Astrocyte (in vitro differentiated cells and primary cell): ENCODE measurements at regions not wholly inside any gene's neighbourhood (a gene's known extent, or its start where the extent isn't known, plus 50 kb on each side); places are given as distances from the start of the nearest gene placed in this dataset.

ENCODE experiments used
- DNase-seq: peaks from one replicate; pipeline ENCODE4 v3.0.0-alpha.2; 2010; ENCODE audit warnings: low read depth
- FAIRE-seq: peaks from 2 replicates; lab custom pipeline; 2011; peaks lifted over from hg19 to GRCh38; lab: Jason Lieb, UNC
- H2AFZ ChIP-seq: 2 replicates; pipeline ENCODE4 v1.6.0; 2012; ENCODE audit warnings: low read depth, low read length, inconsistent platforms
- H3K27ac ChIP-seq: 2 replicates; pipeline ENCODE4 v1.5.1; 2011; ENCODE audit warnings: low read depth, low read length, inconsistent platforms
- H3K27me3 ChIP-seq: 2 replicates; pipeline ENCODE4 v1.6.0; 2011; ENCODE audit warnings: low read length, inconsistent platforms; ENCODE audit not compliant: insufficient read depth
- H3K36me3 ChIP-seq: 2 replicates; pipeline ENCODE4 v1.5.1; 2011; ENCODE audit warnings: low read length, inconsistent platforms; ENCODE audit not compliant: insufficient read depth
- H3K4me1 ChIP-seq: 2 replicates; pipeline ENCODE4 v1.5.1; 2011; ENCODE audit warnings: low read length, inconsistent platforms; ENCODE audit not compliant: insufficient read depth
- H3K4me2 ChIP-seq: 2 replicates; pipeline ENCODE4 v1.6.0; 2012; ENCODE audit warnings: low read length, inconsistent platforms
- H3K4me3 ChIP-seq: 2 replicates; pipeline ENCODE4 v1.5.1; 2011; ENCODE audit warnings: low read depth, mild to moderate bottlenecking, low read length, inconsistent platforms; ENCODE audit not compliant: insufficient read depth
- H3K79me2 ChIP-seq: 2 replicates; pipeline ENCODE4 v1.6.0; 2012; ENCODE audit warnings: mild to moderate bottlenecking, low read length, inconsistent platforms; ENCODE audit not compliant: insufficient read depth
- H3K9ac ChIP-seq: 2 replicates; pipeline ENCODE4 v1.6.0; 2012; ENCODE audit warnings: mild to moderate bottlenecking, low read length, inconsistent platforms
- H3K9me3 ChIP-seq: 2 replicates; pipeline ENCODE4 v1.5.1; 2012; ENCODE audit warnings: low read depth, mild to moderate bottlenecking, low read length, inconsistent platforms; ENCODE audit not compliant: insufficient read depth
- H4K20me1 ChIP-seq: 2 replicates; pipeline ENCODE4 v1.6.0; 2012; ENCODE audit warnings: low read length, inconsistent platforms; ENCODE audit not compliant: insufficient read depth
- H3K27ac Mint-ChIP-seq: one replicate; pipeline ENCODE4 v1.8.0; 2021; ENCODE audit warnings: mild to moderate bottlenecking, mixed read lengths; ENCODE audit not compliant: unreplicated experiment
- H3K27me3 Mint-ChIP-seq: one replicate; pipeline ENCODE4 v1.8.0; 2021; ENCODE audit warnings: low read depth, mixed read lengths; ENCODE audit not compliant: unreplicated experiment
- H3K36me3 Mint-ChIP-seq: one replicate; pipeline ENCODE4 v1.8.0; 2021; ENCODE audit warnings: low read depth, mixed read lengths; ENCODE audit not compliant: unreplicated experiment
- H3K4me1 Mint-ChIP-seq: one replicate; pipeline ENCODE4 v1.8.0; 2021; ENCODE audit warnings: low read depth, mixed read lengths; ENCODE audit not compliant: unreplicated experiment
- H3K4me3 Mint-ChIP-seq: one replicate; pipeline ENCODE4 v1.8.0; 2021; ENCODE audit warnings: mild to moderate bottlenecking, moderate library complexity, mixed read lengths; ENCODE audit not compliant: unreplicated experiment
- H3K9me3 Mint-ChIP-seq: one replicate; pipeline ENCODE4 v1.8.0; 2021; ENCODE audit warnings: mild to moderate bottlenecking, mixed read lengths; ENCODE audit not compliant: unreplicated experiment
- EZH2 ChIP-seq: IDR thresholded peaks from 2 replicates; pipeline ENCODE4 v1.6.1; 2012; ENCODE audit warnings: mild to moderate bottlenecking, low read length, inconsistent platforms; ENCODE audit not compliant: insufficient read depth
- TF ChIP-seq, protein P1 (sequence below): IDR thresholded peaks from 2 replicates; pipeline ENCODE4 v1.5.1; 2011; ENCODE audit warnings: low read depth, mild to moderate bottlenecking, inconsistent platforms, low read length, moderate library complexity; ENCODE audit not compliant: insufficient read depth

DNA sequence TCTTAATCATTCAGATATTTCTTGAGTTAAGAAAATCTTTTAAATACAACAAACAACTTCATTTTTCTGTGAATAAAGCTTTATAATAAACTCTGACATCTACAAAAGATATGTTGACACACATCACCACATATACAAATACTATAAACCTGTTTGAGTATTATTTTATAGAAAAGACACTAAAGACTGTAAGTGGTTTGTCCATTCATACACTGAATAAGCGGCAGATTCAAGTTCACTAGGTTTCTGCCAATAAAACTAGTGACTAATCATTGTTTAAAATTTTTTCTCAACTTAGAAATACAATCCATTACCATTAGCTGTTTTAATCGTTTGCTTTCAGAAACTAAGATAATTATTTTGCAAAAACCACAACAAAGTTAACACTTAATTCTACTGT is 1900.0 kb downstream of the C4orf33 start:
- no peak overlapping the region for H3K4me2 ChIP-seq
- H3K27ac Mint-ChIP-seq = no peak overlapping the region
- H3K9me3 ChIP-seq = no peaks in the 10 kb centered on the region
- TF ChIP-seq EZH2 = no peak
- TF ChIP-seq, protein P1, sequence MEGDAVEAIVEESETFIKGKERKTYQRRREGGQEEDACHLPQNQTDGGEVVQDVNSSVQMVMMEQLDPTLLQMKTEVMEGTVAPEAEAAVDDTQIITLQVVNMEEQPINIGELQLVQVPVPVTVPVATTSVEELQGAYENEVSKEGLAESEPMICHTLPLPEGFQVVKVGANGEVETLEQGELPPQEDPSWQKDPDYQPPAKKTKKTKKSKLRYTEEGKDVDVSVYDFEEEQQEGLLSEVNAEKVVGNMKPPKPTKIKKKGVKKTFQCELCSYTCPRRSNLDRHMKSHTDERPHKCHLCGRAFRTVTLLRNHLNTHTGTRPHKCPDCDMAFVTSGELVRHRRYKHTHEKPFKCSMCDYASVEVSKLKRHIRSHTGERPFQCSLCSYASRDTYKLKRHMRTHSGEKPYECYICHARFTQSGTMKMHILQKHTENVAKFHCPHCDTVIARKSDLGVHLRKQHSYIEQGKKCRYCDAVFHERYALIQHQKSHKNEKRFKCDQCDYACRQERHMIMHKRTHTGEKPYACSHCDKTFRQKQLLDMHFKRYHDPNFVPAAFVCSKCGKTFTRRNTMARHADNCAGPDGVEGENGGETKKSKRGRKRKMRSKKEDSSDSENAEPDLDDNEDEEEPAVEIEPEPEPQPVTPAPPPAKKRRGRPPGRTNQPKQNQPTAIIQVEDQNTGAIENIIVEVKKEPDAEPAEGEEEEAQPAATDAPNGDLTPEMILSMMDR = no peak
- no peak overlapping the region for H3K4me3 Mint-ChIP-seq
- no peaks in the 10 kb centered on the region for H4K20me1 ChIP-seq
- no peaks in the 10 kb centered on the region for H3K27me3 ChIP-seq
- FAIRE-seq = no peak
- H3K36me3 ChIP-seq = no peaks in the 10 kb centered on the region
- no peaks in the 10 kb centered on the region for H3K4me1 Mint-ChIP-seq
- no peaks in the 10 kb centered on the region for H3K79me2 ChIP-seq
- no peak overlapping the region for H3K9ac ChIP-seq
- no peak overlapping the region for H3K4me3 ChIP-seq
- no peaks in the 10 kb centered on the region for H3K4me1 ChIP-seq
- no peaks in the 10 kb centered on the region for H3K36me3 Mint-ChIP-seq
- no peak for DNase-seq
- peaks cover 4% of the 10 kb centered on the region for H3K9me3 Mint-ChIP-seq
- H3K27me3 Mint-ChIP-seq = no peaks in the 10 kb centered on the region
- no peak overlapping the region for H2AFZ ChIP-seq
- no peak overlapping the region for H3K27ac ChIP-seq

DNA sequence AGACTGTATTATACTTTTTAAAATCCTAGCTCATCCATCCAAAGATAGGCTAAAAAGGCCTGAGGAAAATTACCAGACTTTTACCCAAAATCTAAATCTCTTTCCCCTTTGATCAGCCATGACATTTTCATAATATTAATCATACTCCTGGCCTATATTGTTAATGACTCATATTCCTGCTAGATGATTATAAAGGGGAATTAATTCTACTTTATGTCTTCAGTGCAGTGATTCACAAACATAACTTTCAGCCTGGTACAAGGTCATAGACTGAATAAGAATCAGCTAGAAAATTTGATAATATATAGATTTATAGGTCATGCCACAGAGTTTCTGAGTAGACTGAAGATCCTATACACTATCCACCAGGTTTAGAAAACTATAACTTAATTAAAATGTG is 1905.4 kb downstream of the C4orf33 start:
- H3K9me3 Mint-ChIP-seq = peaks cover 4% of the 10 kb centered on the region
- Histone ChIP-seq H2AFZ (no peak overlapping the region), H3K36me3 (no peaks in the 10 kb centered on the region), H3K79me2 (no peaks in the 10 kb centered on the region), H3K27ac (no peak overlapping the region), H3K27me3 (no peaks in the 10 kb centered on the region), H3K4me2 (no peak overlapping the region), H3K4me3 (no peak overlapping the region), H3K4me1 (no peaks in the 10 kb centered on the region), H3K9me3 (no peaks in the 10 kb centered on the region), H4K20me1 (no peaks in the 10 kb centered on the region), H3K9ac (no peak overlapping the region)
- FAIRE-seq = no peak
- H3K27me3 Mint-ChIP-seq = no peaks in the 10 kb centered on the region
- no peaks in the 10 kb centered on the region for H3K4me1 Mint-ChIP-seq
- no peaks in the 10 kb centered on the region for H3K36me3 Mint-ChIP-seq
- H3K4me3 Mint-ChIP-seq = no peak overlapping the region
- peak; percentile 3 for DNase-seq
- no peak overlapping the region for H3K27ac Mint-ChIP-seq
- TF ChIP-seq, protein P1 = no peak

DNA sequence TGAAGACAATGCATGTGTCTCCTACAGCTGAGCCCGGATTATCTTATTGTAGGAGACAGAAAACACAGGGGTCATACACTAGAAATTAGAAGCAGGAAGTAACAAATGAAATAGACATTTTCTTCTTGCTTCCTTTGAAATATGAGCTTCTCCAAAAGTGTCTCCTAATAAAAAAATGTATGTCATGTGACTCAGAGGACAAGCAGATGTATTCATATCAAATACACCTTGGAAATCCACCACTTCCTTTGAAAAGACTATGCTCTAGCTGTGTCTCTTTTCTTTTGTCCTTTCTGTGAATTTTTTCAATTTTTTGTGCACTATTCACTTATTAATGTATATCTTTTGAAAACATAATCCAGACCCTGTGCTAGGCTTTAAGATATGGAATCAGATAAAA is 1906.2 kb downstream of the C4orf33 start:
- FAIRE-seq = no peak
- H3K4me1 Mint-ChIP-seq = no peaks in the 10 kb centered on the region
- TF ChIP-seq, protein P1 = no peak
- TF ChIP-seq EZH2 = no peak

More for the DNA sequence above, 1906.2 kb downstream of the C4orf33 start:
- H3K4me3 ChIP-seq = no peak overlapping the region
- Mint-ChIP-seq H3K4me3 (no peak overlapping the region), H3K36me3 (no peaks in the 10 kb centered on the region), H3K9me3 (peaks cover 3% of the 10 kb centered on the region), H3K27me3 (no peaks in the 10 kb centered on the region), H3K27ac (no peak overlapping the region)
- no peak overlapping the region for H3K27ac ChIP-seq
- H3K79me2 ChIP-seq = no peaks in the 10 kb centered on the region
- no peak overlapping the region for H3K9ac ChIP-seq
- H2AFZ ChIP-seq = no peak overlapping the region
- H3K36me3 ChIP-seq = no peaks in the 10 kb centered on the region
- no peaks in the 10 kb centered on the region for H3K27me3 ChIP-seq
- H3K4me1 ChIP-seq = no peaks in the 10 kb centered on the region
- no peaks in the 10 kb centered on the region for H3K9me3 ChIP-seq
- no peak overlapping the region for H3K4me2 ChIP-seq
- H4K20me1 ChIP-seq = no peaks in the 10 kb centered on the region
- no peak for DNase-seq
